Activated CD4-positive, alpha-beta T cell treated with anti-CD3 and anti-CD28 coated beads, Interleukin-2, Interleukin-6, amounts not matched to agents 100 ng/mL and 50 ng/mL, durations not matched to agents 16 hours and 8 hours (primary cell): ENCODE measurements at regions not wholly inside any gene's neighbourhood (a gene's known extent, or its start where the extent isn't known, plus 50 kb on each side); places are given as distances from the start of the nearest gene placed in this dataset.

Experiments
- DNase-seq: peaks from one replicate; pipeline ENCODE4 v3.0.0-alpha.2; 2020

GRCh38 chr5:155430192-155430591, 416.6 kb downstream of the KIF4B start:
- no peak for DNase-seq

GRCh38 chr5:155434267-155434666, 420.7 kb downstream of the KIF4B start:
- DNase-seq, result no peak

GRCh38 chr5:155434681-155435080, 421.1 kb downstream of the KIF4B start:
- DNase-seq, result no peak

- no peak for DNase-seq
These were observed 428.3 kb downstream of the KIF4B start for GRCh38 chr5:155441849-155442248.

GRCh38 chr5:155451106-155451505, 437.6 kb downstream of the KIF4B start:
- DNase-seq, result no peak

- DNase-seq, result no peak
These were observed 442.4 kb downstream of the KIF4B start for GRCh38 chr5:155455791-155456514.

- DNase-seq, result no peak
These were observed 446.4 kb downstream of the KIF4B start for GRCh38 chr5:155459889-155460500.

- no peak for DNase-seq
These were observed 447.0 kb downstream of the KIF4B start for GRCh38 chr5:155460501-155460931.

- DNase-seq, result no peak
These were observed 447.7 kb downstream of the KIF4B start for GRCh38 chr5:155461304-155461703.

- no peak for DNase-seq
These were observed 453.3 kb downstream of the KIF4B start for GRCh38 chr5:155466851-155467250.

GRCh38 chr5:155471027-155471426, 457.5 kb downstream of the KIF4B start:
- no peak for DNase-seq

GRCh38 chr5:155472780-155473179, 459.2 kb downstream of the KIF4B start:
- no peak for DNase-seq

- DNase-seq, result no peak
These were observed 461.8 kb downstream of the KIF4B start for GRCh38 chr5:155475318-155475717.

GRCh38 chr5:155480731-155481131, 467.2 kb downstream of the KIF4B start:
- DNase-seq, result no peak

- no peak for DNase-seq
These were observed 467.6 kb downstream of the KIF4B start for GRCh38 chr5:155481182-155481581.

- no peak for DNase-seq
These were observed 468.9 kb downstream of the KIF4B start for GRCh38 chr5:155482428-155482827.

GRCh38 chr5:155485386-155485785, 471.8 kb downstream of the KIF4B start:
- DNase-seq, result no peak

GRCh38 chr5:155489949-155490348, 476.4 kb downstream of the KIF4B start:
- DNase-seq, result no peak

GRCh38 chr5:155492191-155492590, 478.6 kb downstream of the KIF4B start:
- DNase-seq, result no peak

- DNase-seq, result no peak
These were observed 491.1 kb downstream of the KIF4B start for GRCh38 chr5:155504606-155505005.

- DNase-seq, result no peak
These were observed 493.8 kb downstream of the KIF4B start for GRCh38 chr5:155507363-155507762.

GRCh38 chr5:155508673-155509072, 495.1 kb downstream of the KIF4B start:
- DNase-seq, result no peak

GRCh38 chr5:155512329-155512728, 498.8 kb downstream of the KIF4B start:
- DNase-seq, result no peak

- DNase-seq, result no peak
These were observed 500.6 kb downstream of the KIF4B start for GRCh38 chr5:155514105-155514563.

GRCh38 chr5:155522540-155522939, 509.0 kb downstream of the KIF4B start:
- no peak for DNase-seq
